HL-60 (cell line): ENCODE measurements at regions not wholly inside any gene's neighbourhood (a gene's known extent, or its start where the extent isn't known, plus 50 kb on each side); places are given as distances from the start of the nearest gene placed in this dataset.

ENCODE experiments used
- TF ChIP-seq, protein P1 (sequence below): IDR thresholded peaks from 2 replicates; pipeline ENCODE4 v1.6.1; 2012; ENCODE audit warnings: low read depth; ENCODE audit not compliant: insufficient replicate concordance
- TF ChIP-seq, protein P2 (sequence below): IDR thresholded peaks from one replicate; pipeline ENCODE4 v1.5.1; 2011; ENCODE audit warnings: low read length, control low read depth, inconsistent platforms; ENCODE audit not compliant: insufficient read depth

DNA sequence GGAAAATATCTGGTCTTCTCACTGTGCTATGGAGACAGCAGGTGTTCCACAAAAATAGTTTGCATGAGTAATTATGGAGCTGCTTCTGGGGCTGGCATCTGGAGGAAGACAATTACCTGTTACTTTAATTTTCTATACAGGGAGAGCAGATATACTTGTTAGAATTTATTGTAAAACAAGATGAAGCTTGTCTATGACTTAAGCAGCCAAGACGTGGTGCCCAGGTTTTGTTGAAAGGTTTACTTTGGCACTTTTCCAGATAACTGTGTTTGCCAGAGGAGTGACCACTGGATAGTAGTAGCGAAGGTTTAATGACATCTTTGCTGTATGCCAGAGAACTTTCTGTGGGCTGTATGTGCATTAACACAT lies 134.5 kb upstream of the KL start:
- TF ChIP-seq, protein P1, sequence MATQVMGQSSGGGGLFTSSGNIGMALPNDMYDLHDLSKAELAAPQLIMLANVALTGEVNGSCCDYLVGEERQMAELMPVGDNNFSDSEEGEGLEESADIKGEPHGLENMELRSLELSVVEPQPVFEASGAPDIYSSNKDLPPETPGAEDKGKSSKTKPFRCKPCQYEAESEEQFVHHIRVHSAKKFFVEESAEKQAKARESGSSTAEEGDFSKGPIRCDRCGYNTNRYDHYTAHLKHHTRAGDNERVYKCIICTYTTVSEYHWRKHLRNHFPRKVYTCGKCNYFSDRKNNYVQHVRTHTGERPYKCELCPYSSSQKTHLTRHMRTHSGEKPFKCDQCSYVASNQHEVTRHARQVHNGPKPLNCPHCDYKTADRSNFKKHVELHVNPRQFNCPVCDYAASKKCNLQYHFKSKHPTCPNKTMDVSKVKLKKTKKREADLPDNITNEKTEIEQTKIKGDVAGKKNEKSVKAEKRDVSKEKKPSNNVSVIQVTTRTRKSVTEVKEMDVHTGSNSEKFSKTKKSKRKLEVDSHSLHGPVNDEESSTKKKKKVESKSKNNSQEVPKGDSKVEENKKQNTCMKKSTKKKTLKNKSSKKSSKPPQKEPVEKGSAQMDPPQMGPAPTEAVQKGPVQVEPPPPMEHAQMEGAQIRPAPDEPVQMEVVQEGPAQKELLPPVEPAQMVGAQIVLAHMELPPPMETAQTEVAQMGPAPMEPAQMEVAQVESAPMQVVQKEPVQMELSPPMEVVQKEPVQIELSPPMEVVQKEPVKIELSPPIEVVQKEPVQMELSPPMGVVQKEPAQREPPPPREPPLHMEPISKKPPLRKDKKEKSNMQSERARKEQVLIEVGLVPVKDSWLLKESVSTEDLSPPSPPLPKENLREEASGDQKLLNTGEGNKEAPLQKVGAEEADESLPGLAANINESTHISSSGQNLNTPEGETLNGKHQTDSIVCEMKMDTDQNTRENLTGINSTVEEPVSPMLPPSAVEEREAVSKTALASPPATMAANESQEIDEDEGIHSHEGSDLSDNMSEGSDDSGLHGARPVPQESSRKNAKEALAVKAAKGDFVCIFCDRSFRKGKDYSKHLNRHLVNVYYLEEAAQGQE: no peak
- TF ChIP-seq, protein P2, sequence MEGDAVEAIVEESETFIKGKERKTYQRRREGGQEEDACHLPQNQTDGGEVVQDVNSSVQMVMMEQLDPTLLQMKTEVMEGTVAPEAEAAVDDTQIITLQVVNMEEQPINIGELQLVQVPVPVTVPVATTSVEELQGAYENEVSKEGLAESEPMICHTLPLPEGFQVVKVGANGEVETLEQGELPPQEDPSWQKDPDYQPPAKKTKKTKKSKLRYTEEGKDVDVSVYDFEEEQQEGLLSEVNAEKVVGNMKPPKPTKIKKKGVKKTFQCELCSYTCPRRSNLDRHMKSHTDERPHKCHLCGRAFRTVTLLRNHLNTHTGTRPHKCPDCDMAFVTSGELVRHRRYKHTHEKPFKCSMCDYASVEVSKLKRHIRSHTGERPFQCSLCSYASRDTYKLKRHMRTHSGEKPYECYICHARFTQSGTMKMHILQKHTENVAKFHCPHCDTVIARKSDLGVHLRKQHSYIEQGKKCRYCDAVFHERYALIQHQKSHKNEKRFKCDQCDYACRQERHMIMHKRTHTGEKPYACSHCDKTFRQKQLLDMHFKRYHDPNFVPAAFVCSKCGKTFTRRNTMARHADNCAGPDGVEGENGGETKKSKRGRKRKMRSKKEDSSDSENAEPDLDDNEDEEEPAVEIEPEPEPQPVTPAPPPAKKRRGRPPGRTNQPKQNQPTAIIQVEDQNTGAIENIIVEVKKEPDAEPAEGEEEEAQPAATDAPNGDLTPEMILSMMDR: no peak
